Progenitor cell of endocrine pancreas (in vitro differentiated cells): ENCODE measurements at regions not wholly inside any gene's neighbourhood (a gene's known extent, or its start where the extent isn't known, plus 50 kb on each side); places are given as distances from the start of the nearest gene placed in this dataset.

ENCODE experiments used
- DNase-seq: peaks from one replicate; pipeline ENCODE4 v3.0.0; 2021; ENCODE audit warnings: low spot score; ENCODE audit not compliant: unreplicated experiment
- H3K27ac Mint-ChIP-seq: 2 replicates; pipeline ENCODE4 v1.8.0; 2021; ENCODE audit warnings: mild to moderate bottlenecking, moderate library complexity, mixed read lengths
- H3K27me3 Mint-ChIP-seq: 2 replicates; pipeline ENCODE4 v1.8.0; 2021; ENCODE audit warnings: mixed read lengths
- H3K36me3 Mint-ChIP-seq: 2 replicates; pipeline ENCODE4 v1.8.0; 2022; ENCODE audit warnings: mixed read lengths; ENCODE audit not compliant: insufficient read depth
- H3K4me1 Mint-ChIP-seq: 2 replicates; pipeline ENCODE4 v1.8.0; 2021; ENCODE audit warnings: low read depth, mixed read lengths
- H3K4me3 Mint-ChIP-seq: 2 replicates; pipeline ENCODE4 v1.8.0; 2021; ENCODE audit warnings: low read depth, mild to moderate bottlenecking, moderate library complexity, mixed read lengths
- H3K9me3 Mint-ChIP-seq: 2 replicates; pipeline ENCODE4 v1.8.0; 2021; ENCODE audit warnings: low read depth, mixed read lengths
- CTCF ChIP-seq: fragments of 200-600 bp; sonication (generic); IDR thresholded peaks from one replicate; pipeline ENCODE4 v1.5.0; 2021; ENCODE audit warnings: antibody characterized with exemption, mild to moderate bottlenecking; ENCODE audit not compliant: unreplicated experiment

GRCh38 chr17:5635949-5636348 is 51.6 kb upstream of the NLRP1 start:
- DNase-seq: no peak
- Mint-ChIP-seq H3K36me3 (no peaks in the 10 kb centered on the region), H3K4me3 (no peak overlapping the region), H3K27me3 (peaks cover 28% of the 10 kb centered on the region), H3K9me3 (no peaks in the 10 kb centered on the region), H3K4me1 (no peaks in the 10 kb centered on the region), H3K27ac (no peak overlapping the region)
- no peak for TF ChIP-seq CTCF

GRCh38 chr17:5638596-5638995 is 54.3 kb upstream of the NLRP1 start:
- Mint-ChIP-seq H3K27ac (no peak overlapping the region), H3K27me3 (peaks cover 24% of the 10 kb centered on the region), H3K36me3 (no peaks in the 10 kb centered on the region), H3K9me3 (no peaks in the 10 kb centered on the region), H3K4me1 (no peaks in the 10 kb centered on the region), H3K4me3 (no peak overlapping the region)
- no peak for DNase-seq
- TF ChIP-seq CTCF: no peak

GRCh38 chr17:5640726-5641125 is 56.4 kb upstream of the NLRP1 start:
- no peaks in the 10 kb centered on the region for H3K9me3 Mint-ChIP-seq
- no peak for TF ChIP-seq CTCF
- no peaks in the 10 kb centered on the region for H3K36me3 Mint-ChIP-seq
- H3K27ac Mint-ChIP-seq: no peak overlapping the region
- H3K4me1 Mint-ChIP-seq: no peaks in the 10 kb centered on the region
- H3K27me3 Mint-ChIP-seq: peaks cover 24% of the 10 kb centered on the region
- DNase-seq: no peak
- no peak overlapping the region for H3K4me3 Mint-ChIP-seq

- H3K4me1 Mint-ChIP-seq: no peaks in the 10 kb centered on the region
- H3K36me3 Mint-ChIP-seq: no peaks in the 10 kb centered on the region
- peaks cover 29% of the 10 kb centered on the region for H3K27me3 Mint-ChIP-seq
- TF ChIP-seq CTCF: no peak
- H3K27ac Mint-ChIP-seq: no peak overlapping the region
- H3K4me3 Mint-ChIP-seq: no peak overlapping the region
- H3K9me3 Mint-ChIP-seq: no peaks in the 10 kb centered on the region
- no peak for DNase-seq
These were observed 58.4 kb upstream of the NLRP1 start for GRCh38 chr17:5642752-5643151.

- Mint-ChIP-seq H3K27ac (no peak overlapping the region), H3K36me3 (no peaks in the 10 kb centered on the region), H3K4me3 (no peak overlapping the region), H3K4me1 (no peaks in the 10 kb centered on the region), H3K27me3 (peaks cover 22% of the 10 kb centered on the region), H3K9me3 (no peaks in the 10 kb centered on the region)
- no peak for DNase-seq
- no peak for TF ChIP-seq CTCF
These were observed 59.8 kb upstream of the NLRP1 start for GRCh38 chr17:5644065-5644464.
